ENCODE measurements at regions not wholly inside any gene's neighbourhood (a gene's known extent, or its start where the extent isn't known, plus 50 kb on each side); places are given as distances from the start of the nearest gene placed in this dataset.
"Not testable (repeated sequence)": the region's sequence is repeated elsewhere in the genome, so short reads cannot be mapped to it uniquely, and the experiment has no call there.

GRCh38 chr1:245008761-245009160 is 144.4 kb upstream of the HNRNPU start:
- DNase-seq: no peak
- Mint-ChIP-seq H3K4me3 (no peak overlapping the region), H3K27ac (no peak overlapping the region), H3K4me1 (peaks cover 0 to 2% (median 0%) of the 10 kb centered on the region in 4 donors), H3K36me3 (no peaks in the 10 kb centered on the region), H3K9me3 (no peaks in the 10 kb centered on the region), H3K27me3 (peaks cover 0 to 1% (median 0%) of the 10 kb centered on the region in 5 donors)
- POLR2A ChIA-PET: no interaction called here
- ATAC-seq: no peak

DNA sequence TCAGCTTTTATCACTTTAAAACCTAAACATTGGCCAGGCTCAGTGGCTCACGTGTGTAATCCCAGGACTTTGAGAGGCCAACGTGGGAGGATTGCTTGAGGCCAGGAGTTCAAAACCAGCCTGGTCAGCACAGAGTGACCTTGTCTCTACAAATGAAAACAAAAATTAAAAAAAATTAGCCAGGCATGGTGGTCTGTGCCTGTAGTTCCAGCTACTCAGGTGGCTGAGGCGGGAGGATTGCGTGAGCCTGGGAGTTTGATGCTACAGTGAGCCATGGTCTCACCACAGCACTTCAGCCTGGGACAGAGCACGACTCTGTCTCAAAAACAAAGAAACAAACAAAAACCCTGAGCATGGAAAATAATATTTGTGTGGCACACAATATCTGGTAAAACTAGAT is 143.5 kb upstream of the HNRNPU start:
- ATAC-seq (no peak), DNase-seq (no peak)
- POLR2A ChIA-PET: interaction anchor here (0.7 kb wide), 1 partner anchor 513 kb away, joined by 3 read pairs; no protein-coding TSS in a partner anchor
- peak overlapping the region in 1 of 10 donors; percentile 3 for H3K27ac Mint-ChIP-seq
- no peaks in the 10 kb centered on the region for H3K9me3 Mint-ChIP-seq
- peaks cover 0 to 1% (median 0%) of the 10 kb centered on the region in 5 donors for H3K27me3 Mint-ChIP-seq
- peaks cover 0 to 2% (median 0%) of the 10 kb centered on the region in 4 donors for H3K4me1 Mint-ChIP-seq
- H3K4me3 Mint-ChIP-seq: no peak overlapping the region
- H3K36me3 Mint-ChIP-seq: no peaks in the 10 kb centered on the region

- POLR2A ChIA-PET: no interaction called here
- H3K36me3 Mint-ChIP-seq: no peaks in the 10 kb centered on the region
- peaks cover 0 to 1% (median 0%) of the 10 kb centered on the region in 5 donors for H3K27me3 Mint-ChIP-seq
- no peaks in the 10 kb centered on the region for H3K9me3 Mint-ChIP-seq
- H3K4me1 Mint-ChIP-seq: peaks cover 0 to 4% (median 2%) of the 10 kb centered on the region in 4 donors
- no peak overlapping the region for H3K4me3 Mint-ChIP-seq
- no peak for ATAC-seq
- no peak overlapping the region for H3K27ac Mint-ChIP-seq
- DNase-seq: no peak
Observed at GRCh38 chr1:245003246-245003645, 138.9 kb upstream of the HNRNPU start.

DNA sequence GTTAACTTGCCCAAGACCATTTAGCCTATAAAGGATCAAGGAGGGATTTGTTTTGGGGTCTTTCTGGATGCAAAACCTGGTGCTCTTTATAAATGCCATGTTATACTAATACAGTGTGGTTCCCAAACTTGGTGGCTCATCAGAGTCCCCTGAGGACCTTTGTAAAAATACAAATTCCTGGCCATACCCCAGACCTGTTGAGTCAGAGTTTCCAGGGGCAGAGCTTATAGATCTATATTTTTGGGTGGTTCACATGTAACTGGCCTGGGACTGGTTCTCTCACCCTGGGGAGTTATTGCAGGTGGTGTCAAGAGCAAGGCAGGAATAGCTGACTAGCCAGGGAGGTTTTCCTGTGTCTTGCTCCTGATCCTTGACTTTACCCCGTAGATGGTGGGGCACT is 136.9 kb upstream of the HNRNPU start:
- Mint-ChIP-seq H3K4me1 (peaks cover 0 to 4% (median 2%) of the 10 kb centered on the region in 4 donors), H3K9me3 (no peaks in the 10 kb centered on the region), H3K36me3 (peaks cover 0 to 2% (median 0%) of the 10 kb centered on the region in 3 donors), H3K27ac (no peak overlapping the region), H3K27me3 (peaks cover 0 to 4% (median 0%) of the 10 kb centered on the region in 5 donors), H3K4me3 (no peak overlapping the region)
- POLR2A ChIA-PET: no interaction called here
- no peak for DNase-seq
- no peak for ATAC-seq

DNA sequence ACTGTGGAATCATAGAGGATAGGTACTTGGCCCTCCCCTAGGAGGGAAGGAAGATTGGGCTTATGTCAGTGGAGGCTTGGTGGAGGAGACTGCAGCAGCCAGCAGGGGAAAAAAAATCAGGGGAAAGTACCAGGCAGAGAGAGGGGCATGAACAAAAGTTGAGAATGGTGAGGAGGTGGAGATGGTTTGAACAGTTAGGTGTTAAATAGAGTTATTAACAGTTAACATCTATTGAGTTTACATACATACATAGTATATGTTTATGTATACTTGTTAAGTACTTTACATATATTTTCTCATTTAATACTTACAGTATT is 136.5 kb upstream of the HNRNPU start:
- no peaks in the 10 kb centered on the region for H3K9me3 Mint-ChIP-seq
- no peak for DNase-seq
- peak overlapping the region in 2 of 10 donors; percentile 20 to 45 for H3K27ac Mint-ChIP-seq
- peaks cover 0 to 2% (median 0%) of the 10 kb centered on the region in 3 donors for H3K36me3 Mint-ChIP-seq
- no peak overlapping the region for H3K4me3 Mint-ChIP-seq
- ATAC-seq: no peak
- H3K27me3 Mint-ChIP-seq: peaks cover 0 to 4% (median 0%) of the 10 kb centered on the region in 5 donors
- POLR2A ChIA-PET: no interaction called here
- H3K4me1 Mint-ChIP-seq: peaks cover 0 to 4% (median under 1%) of the 10 kb centered on the region in 4 donors

DNA sequence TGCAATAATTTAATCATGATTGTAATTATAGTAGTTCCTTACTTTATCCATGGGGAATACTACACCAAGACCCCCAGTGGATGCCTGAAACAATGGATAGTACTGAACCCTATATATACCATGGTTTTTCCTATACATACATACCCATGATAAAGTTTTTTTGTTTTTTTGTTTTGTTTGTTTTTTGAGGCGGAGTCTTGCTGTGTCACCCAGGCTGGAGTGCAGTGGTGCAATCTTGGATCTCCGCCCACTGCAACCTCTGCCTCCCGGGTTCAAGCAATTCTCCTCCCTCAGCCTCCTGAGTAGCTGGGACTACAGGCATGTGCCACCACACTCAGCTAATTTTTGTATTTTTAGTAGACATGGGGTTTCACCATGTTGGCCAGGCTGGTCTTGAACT is 135.3 kb upstream of the HNRNPU start:
- H3K4me1 Mint-ChIP-seq, H3K27ac Mint-ChIP-seq, H3K36me3 Mint-ChIP-seq, H3K9me3 Mint-ChIP-seq, DNase-seq, H3K27me3 Mint-ChIP-seq, H3K4me3 Mint-ChIP-seq, ATAC-seq: not testable (repeated sequence)
- POLR2A ChIA-PET: interaction anchor here (0.5 kb wide), 1 partner anchor 14 kb away, joined by 4 read pairs; no protein-coding TSS in a partner anchor

DNA sequence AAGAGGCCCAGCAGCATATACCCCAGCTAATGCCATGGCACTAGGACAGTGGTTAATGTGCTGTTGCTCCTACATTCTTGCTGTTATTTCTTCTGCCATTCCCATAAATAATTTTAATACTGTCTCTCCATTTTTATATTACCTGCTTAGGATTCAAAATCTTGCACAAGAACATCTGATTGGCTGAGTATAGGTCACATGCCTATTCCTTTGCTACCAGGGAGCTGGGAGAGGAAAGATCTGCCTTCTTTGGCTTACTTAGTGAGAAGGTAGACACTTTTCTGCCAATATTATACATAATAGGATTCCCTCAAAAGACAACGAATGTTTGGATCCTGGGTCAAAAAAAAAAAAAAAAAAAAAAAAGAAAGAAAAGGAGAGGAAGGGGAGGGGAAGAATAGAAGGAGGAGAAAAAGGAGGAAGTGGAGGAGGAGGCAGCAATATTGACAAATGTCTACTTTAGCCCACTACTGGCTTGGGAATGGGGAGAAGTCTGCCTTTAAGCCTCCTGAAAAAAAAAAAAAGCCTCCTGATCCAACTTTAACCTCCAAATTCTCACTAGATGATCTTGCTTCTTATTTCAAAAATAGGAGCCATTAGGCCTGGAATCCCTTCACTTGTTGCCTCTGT is 134.5 kb upstream of the HNRNPU start:
- ATAC-seq (no peak), DNase-seq (no peak)
- H3K36me3 Mint-ChIP-seq: peaks cover 0 to 2% (median 0%) of the 10 kb centered on the region in 3 donors
- no peak overlapping the region for H3K4me3 Mint-ChIP-seq
- peaks cover 0 to 2% (median 0%) of the 10 kb centered on the region in 5 donors for H3K27me3 Mint-ChIP-seq
- POLR2A ChIA-PET: interaction anchor here (1.4 kb wide), 1 partner anchor 28 kb away, joined by 4 read pairs; no protein-coding TSS in a partner anchor
- H3K9me3 Mint-ChIP-seq: no peaks in the 10 kb centered on the region
- no peak overlapping the region for H3K27ac Mint-ChIP-seq
- H3K4me1 Mint-ChIP-seq: peaks cover 0 to 4% (median under 1%) of the 10 kb centered on the region in 4 donors

- H3K4me1 Mint-ChIP-seq: peaks cover 0 to 3% (median 1%) of the 10 kb centered on the region in 4 donors
- DNase-seq (no peak), ATAC-seq (no peak)
- H3K36me3 Mint-ChIP-seq: peaks cover 0 to 2% (median 0%) of the 10 kb centered on the region in 3 donors
- H3K27me3 Mint-ChIP-seq: peaks cover 0 to 2% (median 0%) of the 10 kb centered on the region in 5 donors
- no peak overlapping the region for H3K27ac Mint-ChIP-seq
- no peak overlapping the region for H3K4me3 Mint-ChIP-seq
- POLR2A ChIA-PET: no interaction called here
- H3K9me3 Mint-ChIP-seq: no peaks in the 10 kb centered on the region
Observed at GRCh38 chr1:244995602-244996400, 131.5 kb upstream of the HNRNPU start.

DNA sequence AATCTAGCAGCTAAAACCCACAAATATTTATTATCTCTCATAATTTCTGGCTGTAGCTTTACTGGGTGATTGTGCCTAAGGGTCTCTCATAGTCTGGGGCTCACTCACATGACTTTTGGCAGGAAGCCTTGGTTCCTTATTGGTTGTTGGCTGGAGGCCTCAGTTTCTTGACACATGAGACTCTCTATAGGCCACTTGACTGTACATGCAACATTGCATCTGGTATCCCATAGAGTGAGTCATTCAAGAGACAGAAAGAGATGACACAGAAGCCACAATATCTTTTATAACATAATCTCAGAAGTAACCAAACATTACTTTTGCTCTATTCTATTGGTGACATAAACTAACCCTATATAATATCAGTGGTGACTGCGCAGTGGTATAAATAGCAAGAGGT is 128.5 kb upstream of the HNRNPU start:
- H3K4me3 Mint-ChIP-seq: no peak overlapping the region
- H3K9me3 Mint-ChIP-seq: no peaks in the 10 kb centered on the region
- H3K36me3 Mint-ChIP-seq: peaks cover 0 to 2% (median 0%) of the 10 kb centered on the region in 3 donors
- POLR2A ChIA-PET: no interaction called here
- peaks cover 0 to 2% (median 0%) of the 10 kb centered on the region in 4 donors for H3K4me1 Mint-ChIP-seq
- DNase-seq (no peak), ATAC-seq (no peak)
- H3K27me3 Mint-ChIP-seq: peaks cover 0 to 2% (median 0%) of the 10 kb centered on the region in 5 donors
- H3K27ac Mint-ChIP-seq: no peak overlapping the region

DNA sequence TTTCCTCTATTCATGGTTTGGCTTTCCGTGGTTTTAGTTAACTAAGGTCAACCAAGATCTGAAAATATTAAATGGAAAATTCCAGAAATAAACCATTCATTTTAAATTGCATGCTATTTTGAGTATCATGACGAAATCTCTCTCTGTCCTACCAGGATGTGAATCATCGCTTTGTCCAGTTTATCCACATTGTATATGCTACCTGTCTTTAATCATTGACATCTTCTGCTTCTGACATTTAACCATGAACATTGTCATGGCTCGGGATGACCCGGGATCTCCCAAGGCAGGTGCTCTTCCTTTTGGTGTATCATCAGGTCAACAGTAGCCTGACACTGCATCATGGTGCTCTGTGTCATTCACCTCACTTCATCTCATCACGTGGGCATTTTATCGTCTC is 125.5 kb upstream of the HNRNPU start:
- Mint-ChIP-seq H3K36me3 (no peaks in the 10 kb centered on the region), H3K4me3 (no peak overlapping the region), H3K27me3 (no peaks in the 10 kb centered on the region), H3K4me1 (peaks cover 0 to 7% (median 2%) of the 10 kb centered on the region in 4 donors), H3K27ac (no peak overlapping the region), H3K9me3 (no peaks in the 10 kb centered on the region)
- POLR2A ChIA-PET: no interaction called here
- no peak for ATAC-seq
- no peak for DNase-seq

- no peaks in the 10 kb centered on the region for H3K9me3 Mint-ChIP-seq
- DNase-seq (no peak), ATAC-seq (no peak)
- H3K4me1 Mint-ChIP-seq: peaks cover 0 to 7% (median 2%) of the 10 kb centered on the region in 4 donors
- H3K27ac Mint-ChIP-seq: no peak overlapping the region
- H3K4me3 Mint-ChIP-seq: no peak overlapping the region
- POLR2A ChIA-PET: no interaction called here
- no peaks in the 10 kb centered on the region for H3K27me3 Mint-ChIP-seq
- H3K36me3 Mint-ChIP-seq: no peaks in the 10 kb centered on the region
Observed at GRCh38 chr1:244988521-244988920, 124.2 kb upstream of the HNRNPU start.

- Mint-ChIP-seq H3K27me3 (peaks cover 0 to 2% (median 0%) of the 10 kb centered on the region in 5 donors), H3K4me3 (no peak overlapping the region), H3K27ac (no peak overlapping the region), H3K9me3 (no peaks in the 10 kb centered on the region), H3K4me1 (no peaks in the 10 kb centered on the region), H3K36me3 (no peaks in the 10 kb centered on the region)
- DNase-seq: no peak
- POLR2A ChIA-PET: no interaction called here
- ATAC-seq: no peak
Observed at GRCh38 chr1:244980605-244981004, 116.3 kb upstream of the HNRNPU start.

DNA sequence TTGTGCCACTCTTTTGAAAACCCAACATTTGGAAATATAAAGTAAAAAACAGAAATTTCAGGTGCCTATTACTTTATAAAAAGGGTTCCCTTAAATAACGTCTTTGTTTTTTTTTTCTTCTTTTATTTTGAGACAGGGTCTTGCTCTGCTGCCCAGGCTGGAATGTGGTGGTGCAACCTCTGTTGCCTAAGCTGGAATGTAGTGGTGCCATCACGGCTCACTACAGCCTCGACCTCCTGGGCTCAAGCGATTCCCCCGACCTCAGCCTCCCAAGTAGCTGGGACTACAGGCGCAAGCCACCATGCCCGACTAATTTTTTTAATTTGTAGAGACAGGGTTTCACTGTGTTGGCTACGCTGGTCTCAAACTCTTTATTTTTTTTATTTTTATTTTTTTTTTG is 110.2 kb upstream of the HNRNPU start:
- H3K36me3 Mint-ChIP-seq: no peaks in the 10 kb centered on the region
- H3K4me1 Mint-ChIP-seq: peaks cover 4 to 13% (median 10%) of the 10 kb centered on the region in 4 donors
- DNase-seq (no peak), ATAC-seq (no peak)
- H3K9me3 Mint-ChIP-seq: no peaks in the 10 kb centered on the region
- H3K4me3 Mint-ChIP-seq: no peak overlapping the region
- H3K27ac Mint-ChIP-seq: no peak overlapping the region
- H3K27me3 Mint-ChIP-seq: peaks cover 0 to 2% (median 0%) of the 10 kb centered on the region in 5 donors
- POLR2A ChIA-PET: interaction anchor here (0.9 to 10.3 kb wide), 2 partner anchors 111 to 139 kb away, joined by 3 to 366 read pairs; partner anchors contain the start of genes COX20 and HNRNPU

Measured in naive thymus-derived CD8-positive, alpha-beta T cell (primary cell).